IMR-90 (cell line): ENCODE measurements at regions not wholly inside any gene's neighbourhood (a gene's known extent, or its start where the extent isn't known, plus 50 kb on each side); places are given as distances from the start of the nearest gene placed in this dataset.

Source experiments
- ATAC-seq: fragments of 200-7000 bp; cut with Tn5 transposase; 2 replicates; pipeline ENCODE4 v1.9.1; 2020; ENCODE audit warnings: low read depth, mild to moderate bottlenecking, moderate library complexity
- BruUV-seq: library from RNA; stranded (reverse); fragments of 400-500 nt; replicated peaks from 2 replicates; lab custom pipeline; 2021; lab: Mats Ljungman, UMichigan
- CTCF ChIA-PET: fragments of 300-600 bp; formaldehyde crosslinking; extraction: SDS; loops from one replicate; lab custom pipeline; 2021; ENCODE audit warnings: antibody characterized with exemption; lab: Yijun Ruan, JAX
- POLR2A ChIA-PET: fragments of 300-600 bp; sonication (Branson Sonifier 250); formaldehyde crosslinking; loops from one replicate; lab custom pipeline; 2022; ENCODE audit warnings: antibody characterized with exemption; ENCODE audit not compliant: unreplicated experiment; lab: Charles Lee
- DNase-seq: peaks from one replicate; pipeline ENCODE4 v3.0.0; 2013
- H2AFZ ChIP-seq: replicated peaks from 2 replicates; pipeline ENCODE3; 2013; ENCODE audit warnings: low read length, mild to moderate bottlenecking; ENCODE audit not compliant: poor library complexity
- H2AK5ac ChIP-seq: 2 replicates; pipeline ENCODE4 v1.6.1; 2013; ENCODE audit warnings: low read depth, low read length, inconsistent platforms
- H2AK9ac ChIP-seq: replicated peaks from 2 replicates; pipeline ENCODE3; 2013; ENCODE audit warnings: mild to moderate bottlenecking, low read depth, low read length, moderate library complexity; ENCODE audit not compliant: poor library complexity
- H2BK120ac ChIP-seq: 2 replicates; pipeline ENCODE4 v1.6.1; 2013; ENCODE audit warnings: low read depth, low read length, inconsistent platforms
- H2BK15ac ChIP-seq: 3 replicates; pipeline ENCODE4 v1.6.1; 2013; ENCODE audit warnings: low read depth, low read length, inconsistent platforms
- H2BK20ac ChIP-seq: 2 replicates; pipeline ENCODE4 v1.6.1; 2013; ENCODE audit warnings: low read depth, mild to moderate bottlenecking, inconsistent platforms, low read length, moderate library complexity
- H2BK5ac ChIP-seq: 2 replicates; pipeline ENCODE4 v1.6.1; 2013; ENCODE audit warnings: mild to moderate bottlenecking, low read depth, low read length, inconsistent platforms; ENCODE audit not compliant: poor library complexity, severe bottlenecking
- H3K14ac ChIP-seq: replicated peaks from 2 replicates; pipeline ENCODE4 v1.6.1; 2013; ENCODE audit warnings: low read depth, low read length, inconsistent platforms
- H3K18ac ChIP-seq: 2 replicates; pipeline ENCODE4 v1.6.1; 2013; ENCODE audit warnings: low read depth, low read length, control low read depth
- H3K23ac ChIP-seq: 2 replicates; pipeline ENCODE4 v1.6.1; 2013; ENCODE audit warnings: low read depth, low read length, inconsistent platforms
- H3K27ac ChIP-seq: 2 replicates; pipeline ENCODE4 v1.5.1; 2013; ENCODE audit warnings: mild to moderate bottlenecking, control low read depth, low read length; ENCODE audit not compliant: insufficient read depth
- H3K27me3 ChIP-seq: 2 replicates; pipeline ENCODE4 v1.6.1; 2013; ENCODE audit warnings: low read length; ENCODE audit not compliant: control insufficient read depth, insufficient read depth
- H3K36me3 ChIP-seq: 2 replicates; pipeline ENCODE4 v1.6.1; 2013; ENCODE audit warnings: low read length, mixed read lengths; ENCODE audit not compliant: control insufficient read depth, insufficient read depth
- H3K4ac ChIP-seq: 2 replicates; pipeline ENCODE4 v1.6.1; 2013; ENCODE audit warnings: low read depth, low read length, inconsistent platforms
- H3K4me1 ChIP-seq: 2 replicates; pipeline ENCODE4 v1.6.1; 2013; ENCODE audit warnings: low read length, mixed read lengths; ENCODE audit not compliant: control insufficient read depth, insufficient read depth
- H3K4me2 ChIP-seq: 2 replicates; pipeline ENCODE4 v1.6.1; 2013; ENCODE audit warnings: low read depth, mild to moderate bottlenecking, control low read depth, low read length, moderate library complexity
- H3K4me3 ChIP-seq: 2 replicates; pipeline ENCODE4 v1.5.1; 2013; ENCODE audit warnings: low read depth, mild to moderate bottlenecking, control low read depth, low read length, moderate library complexity; ENCODE audit not compliant: insufficient read depth
- H3K56ac ChIP-seq: 2 replicates; pipeline ENCODE4 v1.6.1; 2013; ENCODE audit warnings: low read length, inconsistent platforms; ENCODE audit not compliant: insufficient read depth; ENCODE audit errors: extremely low read depth
- H3K79me1 ChIP-seq, 2 experiments: 2 replicates each; pipeline ENCODE4 v1.6.1; 2013; ENCODE audit warnings: low read length in 2 of 2, inconsistent platforms in 1 of 2, low read depth in 1 of 2
- H3K9ac ChIP-seq: 2 replicates; pipeline ENCODE4 v1.6.1; 2013; ENCODE audit warnings: low read depth, low read length, control low read depth
- H3K9me1 ChIP-seq: 2 replicates; pipeline ENCODE4 v1.6.1; 2013; ENCODE audit warnings: low read length, inconsistent platforms; ENCODE audit not compliant: insufficient read depth
- H3K9me3 ChIP-seq: 2 replicates; pipeline ENCODE4 v1.6.1; 2013; ENCODE audit warnings: low read length; ENCODE audit not compliant: control insufficient read depth, insufficient read depth
- H4K20me1 ChIP-seq: 2 replicates; pipeline ENCODE4 v1.6.1; 2013; ENCODE audit warnings: low read length, inconsistent platforms; ENCODE audit not compliant: insufficient read depth
- H4K5ac ChIP-seq: 2 replicates; pipeline ENCODE4 v1.6.1; 2013; ENCODE audit warnings: mild to moderate bottlenecking, low read depth, low read length, control low read depth
- H4K8ac ChIP-seq, 2 experiments: 2 replicates each; pipeline ENCODE4 v1.6.1; 2013; ENCODE audit warnings: low read depth in 2 of 2, low read length in 2 of 2, control low read depth in 1 of 2, inconsistent platforms in 1 of 2
- H4K91ac ChIP-seq: 2 replicates; pipeline ENCODE4 v1.6.1; 2013; ENCODE audit warnings: low read depth, low read length, inconsistent platforms; ENCODE audit not compliant: insufficient read depth
- BHLHE40 ChIP-seq: fragments of 150-350 bp; IDR thresholded peaks from 2 replicates; pipeline ENCODE4 v1.6.1; 2016; ENCODE audit warnings: mild to moderate bottlenecking, low read depth, low read length
- CHD1 ChIP-seq: IDR thresholded peaks from 2 replicates; pipeline ENCODE4 v1.6.1; 2012; ENCODE audit warnings: low read depth, low read length, improper control_type of control experiment
- MAZ ChIP-seq: IDR thresholded peaks from 2 replicates; pipeline ENCODE4 v1.6.1; 2012; ENCODE audit warnings: low read depth, mild to moderate bottlenecking, low read length, improper control_type of control experiment, moderate library complexity, borderline replicate concordance
- MXI1 ChIP-seq: IDR thresholded peaks from 2 replicates; pipeline ENCODE4 v1.6.1; 2012; ENCODE audit warnings: low read depth, mild to moderate bottlenecking, low read length, moderate library complexity, borderline replicate concordance
- POLR2A ChIP-seq: IDR thresholded peaks from 2 replicates; pipeline ENCODE4 v1.6.1; 2012; ENCODE audit warnings: mild to moderate bottlenecking, low read depth, low read length
- RAD21 ChIP-seq: IDR thresholded peaks from 2 replicates; pipeline ENCODE4 v1.6.1; 2012; ENCODE audit warnings: low read length, improper control_type of control experiment
- RCOR1 ChIP-seq: IDR thresholded peaks from 2 replicates; pipeline ENCODE4 v1.6.1; 2012; ENCODE audit warnings: mild to moderate bottlenecking, low read length, improper control_type of control experiment; ENCODE audit not compliant: insufficient replicate concordance
- USF2 ChIP-seq: fragments of 150-350 bp; IDR thresholded peaks from 2 replicates; pipeline ENCODE4 v1.6.1; 2017; ENCODE audit warnings: mild to moderate bottlenecking, antibody characterized with exemption, low read length, low read depth
- dilution Hi-C: fragments of 300-500 bp; cut with HindIII; formaldehyde crosslinking; loops from one replicate; pipeline ENCODE4 v1.14.3; 2018; ENCODE audit warnings: low sequenced_read_pairs; ENCODE audit not compliant: unreplicated experiment
- in situ Hi-C: fragments of 300-500 bp; cut with MboI; formaldehyde crosslinking; loops from 3 replicates; pipeline ENCODE4 v1.14.3; 2019; ENCODE audit warnings: low sequenced_read_pairs, inconsistent platforms, mixed read lengths
- intact Hi-C: fragments of 100-400 bp; cut with micrococcal nuclease; formaldehyde crosslinking; loops from 2 replicates; pipeline ENCODE4 v1.10.0; 2022

GRCh38 chr9:118578467-118578866, 790.8 kb downstream of the BRINP1 start:
- intact Hi-C loops: no loop called here
- no TSS peak for BruUV-seq
- Histone ChIP-seq H3K9ac (no peak overlapping the region), H3K4ac (no peak overlapping the region), H3K14ac (no peak overlapping the region), H3K27ac (no peak overlapping the region), H4K8ac (no peak overlapping the region), H3K9me3 (0 out of 2 replicates have a peak, but pooled peaks cover 2% of the 10 kb centered on the region), H3K36me3 (no peaks in the 10 kb centered on the region), H4K91ac (no peak overlapping the region), H4K5ac (no peak overlapping the region), H2BK120ac (no peak overlapping the region), H3K18ac (no peak overlapping the region), H2AK5ac (no peak overlapping the region), H2AK9ac (no peak overlapping the region), H3K79me1 (no peaks in the 10 kb centered on the region), H3K9me1 (no peaks in the 10 kb centered on the region), H3K4me2 (no peak overlapping the region), H3K4me1 (no peaks in the 10 kb centered on the region), H2AFZ (no peak overlapping the region), H2BK20ac (no peak overlapping the region), H3K27me3 (no peaks in the 10 kb centered on the region), H4K20me1 (no peaks in the 10 kb centered on the region), H3K56ac (no peak overlapping the region), H3K23ac (no peak overlapping the region), H2BK5ac (no peak overlapping the region), H3K4me3 (no peak overlapping the region), H2BK15ac (no peak overlapping the region)
- ChIA-PET POLR2A (no interaction called here), CTCF (no interaction called here)
- dilution Hi-C loops: no loop called here
- ATAC-seq: no peak
- no peak for TF ChIP-seq RCOR1
- no peak for TF ChIP-seq RAD21
- no peak for TF ChIP-seq POLR2A
- TF ChIP-seq MAZ: no peak
- TF ChIP-seq USF2: no peak
- no peak for TF ChIP-seq CHD1
- no peak for TF ChIP-seq BHLHE40
- TF ChIP-seq MXI1: no peak
- in situ Hi-C loops: no loop called here
- DNase-seq: no peak
